HCT116 (cell line): ENCODE measurements at regions not wholly inside any gene's neighbourhood (a gene's known extent, or its start where the extent isn't known, plus 50 kb on each side); places are given as distances from the start of the nearest gene placed in this dataset.

Source experiments
- ATAC-seq: fragments of 200-7000 bp; cut with Tn5 transposase; 2 replicates; pipeline ENCODE4 v1.9.1; 2020; ENCODE audit warnings: mild to moderate bottlenecking, moderate library complexity
- BruUV-seq: library from RNA; stranded (reverse); fragments of 400-500 nt; replicated peaks from 2 replicates; lab custom pipeline; 2021; lab: Mats Ljungman, UMichigan
- CTCF ChIA-PET: fragments of 300-600 bp; sonication (Branson Sonifier 250); formaldehyde crosslinking; loops from one replicate; lab custom pipeline; 2021; ENCODE audit warnings: antibody characterized with exemption; lab: Charles Lee
- POLR2A ChIA-PET: fragments of 300-600, 350-600 bp; sonication (Branson Sonifier 250); formaldehyde crosslinking; loops from one replicate; lab custom pipeline; 2021; ENCODE audit warnings: antibody characterized with exemption; lab: Charles Lee
- RAD21 ChIA-PET, 2 experiments: fragments of 300-600 bp; sonication (Branson Sonifier 250); formaldehyde crosslinking; loops; one replicate each; lab custom pipeline; 2023; ENCODE audit warnings: low total read pairs in 2 of 2; ENCODE audit not compliant: uncharacterized antibody in 2 of 2, unreplicated experiment in 2 of 2, low non-redundant PET in 1 of 2; lab: Charles Lee
- DNase-seq: peaks from one replicate; pipeline ENCODE4 v3.0.0-alpha.2; 2010; ENCODE audit warnings: low read depth, low spot score
- H2AFZ ChIP-seq: fragments of 200-600 bp; shearing (Covaris generic), sonication (generic); 2 replicates; pipeline ENCODE4 v1.6.1; 2017; ENCODE audit warnings: low read depth, mixed run types, mixed read lengths, antibody characterized with exemption, low read length; ENCODE audit not compliant: poor library complexity, severe bottlenecking
- H3K27ac ChIP-seq: 2 replicates; pipeline ENCODE4 v1.5.1; 2012; ENCODE audit warnings: low read depth, low read length
- H3K27me3 ChIP-seq: fragments of 200-600 bp; sonication (generic); 2 replicates; pipeline ENCODE4 v1.6.1; 2016; ENCODE audit warnings: mixed run types, low read length, mixed read lengths; ENCODE audit not compliant: insufficient read depth
- H3K36me3 ChIP-seq, 2 experiments: fragments of 200-500 bp in 1 of 2; fragments of 200-600 bp in 1 of 2; sonication (Bioruptor generic) in 1 of 2; sonication (generic) in 1 of 2; 2 replicates each; pipeline versions ENCODE4 v1.5.1 to v1.6.1; 2014 to 2016; ENCODE audit warnings: low read length in 2 of 2, inconsistent platforms in 1 of 2, mixed read lengths in 1 of 2, mixed run types in 1 of 2; ENCODE audit not compliant: insufficient read depth in 2 of 2, control insufficient read depth in 1 of 2
- H3K4me1 ChIP-seq, 2 experiments: fragments of 200-600 bp in 1 of 2; sonication (generic) in 1 of 2; 2 replicates each; pipeline versions ENCODE4 v1.5.1 to v1.6.1; 2012 to 2017; ENCODE audit warnings: low read length in 2 of 2, inconsistent platforms in 1 of 2, mild to moderate bottlenecking in 1 of 2, mixed read lengths in 1 of 2, mixed run types in 1 of 2, moderate library complexity in 1 of 2; ENCODE audit not compliant: insufficient read depth in 2 of 2, control insufficient read depth in 1 of 2
- H3K4me2 ChIP-seq: fragments of 200-600 bp; sonication (generic); 2 replicates; pipeline ENCODE4 v1.6.1; 2017; ENCODE audit warnings: mixed run types, low read length, mixed read lengths
- H3K4me3 ChIP-seq, 2 experiments: fragments of 200-600 bp in 1 of 2; sonication (generic) in 1 of 2; replicated peaks in 1 of 2; 2 replicates each; pipeline ENCODE4 v1.5.1; 2011 to 2016; ENCODE audit warnings: low read length in 2 of 2, control low read depth in 1 of 2, low read depth in 1 of 2, mild to moderate bottlenecking in 1 of 2, mixed read lengths in 1 of 2, mixed run types in 1 of 2
- H3K79me2 ChIP-seq: fragments of 200-600 bp; sonication (generic); 2 replicates; pipeline ENCODE4 v1.6.1; 2017; ENCODE audit warnings: mild to moderate bottlenecking, mixed run types, low read length, moderate library complexity, mixed read lengths; ENCODE audit not compliant: insufficient read depth
- H3K9ac ChIP-seq: fragments of 200-600 bp; sonication (generic); 2 replicates; pipeline ENCODE4 v1.6.1; 2016; ENCODE audit warnings: low read length, mixed read lengths
- H3K9me2 ChIP-seq: fragments of 200-600 bp; sonication (generic), shearing (Covaris generic); 2 replicates; pipeline ENCODE4 v1.6.1; 2017; ENCODE audit warnings: mixed run types, mild to moderate bottlenecking, moderate library complexity; ENCODE audit not compliant: insufficient read depth
- H3K9me3 ChIP-seq, 2 experiments: fragments of 200-500 bp in 1 of 2; fragments of 200-600 bp in 1 of 2; sonication (Bioruptor generic) in 1 of 2; sonication (generic) in 1 of 2; 2 replicates each; pipeline ENCODE4 v1.6.1; 2014 to 2017; ENCODE audit warnings: low read length in 2 of 2, mixed read lengths in 2 of 2, inconsistent platforms in 1 of 2, low read depth in 1 of 2, mild to moderate bottlenecking in 1 of 2, mixed run types in 1 of 2, moderate library complexity in 1 of 2; ENCODE audit not compliant: control insufficient read depth in 1 of 2, insufficient read depth in 1 of 2
- H4K20me1 ChIP-seq: fragments of 200-600 bp; sonication (generic), shearing (Covaris generic); 2 replicates; pipeline ENCODE4 v1.6.1; 2017; ENCODE audit warnings: mixed run types, mild to moderate bottlenecking, moderate library complexity; ENCODE audit not compliant: insufficient read depth
- ATF3 ChIP-seq: IDR thresholded peaks from 2 replicates; pipeline ENCODE4 v1.6.1; 2012
- CBX3 ChIP-seq: IDR thresholded peaks from 2 replicates; pipeline ENCODE4 v1.6.1; 2012; ENCODE audit warnings: low read depth
- EGR1 ChIP-seq: IDR thresholded peaks from 2 replicates; pipeline ENCODE4 v1.6.1; 2012; ENCODE audit warnings: low read depth
- EZH2 ChIP-seq: fragments of 200-600 bp; sonication (generic); IDR thresholded peaks from 2 replicates; pipeline ENCODE4 v1.6.1; 2017; ENCODE audit warnings: antibody characterized with exemption, mixed run types
- EZH2phosphoT487 ChIP-seq: fragments of 200-600 bp; IDR thresholded peaks from 2 replicates; pipeline ENCODE4 v1.6.1; 2018; ENCODE audit warnings: antibody characterized with exemption, borderline replicate concordance
- FOSL1 ChIP-seq: IDR thresholded peaks from 2 replicates; pipeline ENCODE4 v1.6.1; 2012; ENCODE audit warnings: low read depth
- JUND ChIP-seq: IDR thresholded peaks from 2 replicates; pipeline ENCODE4 v1.6.1; 2012
- MAX ChIP-seq: IDR thresholded peaks from 2 replicates; pipeline ENCODE4 v1.6.1; 2012
- POLR2A ChIP-seq: IDR thresholded peaks from 2 replicates; pipeline ENCODE4 v1.7.0; 2011; ENCODE audit warnings: borderline replicate concordance; ENCODE audit not compliant: insufficient read depth, insufficient read length; ENCODE audit errors: extremely low read depth
- POLR2AphosphoS5 ChIP-seq: IDR thresholded peaks from 2 replicates; pipeline ENCODE4 v1.6.1; 2011; ENCODE audit warnings: mild to moderate bottlenecking, low read depth, low read length, moderate library complexity
- SIN3A ChIP-seq: IDR thresholded peaks from 2 replicates; pipeline ENCODE4 v1.6.1; 2012; ENCODE audit warnings: low read depth
- SRF ChIP-seq: IDR thresholded peaks from 2 replicates; pipeline ENCODE4 v1.6.1; 2012; ENCODE audit warnings: low read depth
- YY1 ChIP-seq: IDR thresholded peaks from 2 replicates; pipeline ENCODE4 v1.6.1; 2011; ENCODE audit warnings: low read length, low read depth, moderate library complexity, mild to moderate bottlenecking; ENCODE audit not compliant: insufficient replicate concordance; ENCODE audit errors: extremely low read depth
- ZBTB33 ChIP-seq: IDR thresholded peaks from 2 replicates; pipeline ENCODE4 v1.6.1; 2011; ENCODE audit warnings: mild to moderate bottlenecking, low read length, moderate library complexity; ENCODE audit not compliant: insufficient replicate concordance; ENCODE audit errors: extremely low read depth
- ZFX ChIP-seq: fragments of 450-650 bp; IDR thresholded peaks from 2 replicates; pipeline ENCODE4 v1.6.1; 2017
- intact Hi-C: fragments of 100-400 bp; cut with micrococcal nuclease; formaldehyde crosslinking; loops from 2 replicates; pipeline ENCODE4 v1.10.0; 2022

- no TSS peak for BruUV-seq
- H3K36me3 ChIP-seq: no peaks in the 10 kb centered on the region
- H3K9ac ChIP-seq: no peak overlapping the region
- H3K9me2 ChIP-seq: no peaks in the 10 kb centered on the region
- intact Hi-C loops: no loop called here
- H3K27me3 ChIP-seq: peaks cover 4% of the 10 kb centered on the region; the same call in 1 of the 2 replicates
- H4K20me1 ChIP-seq: no peaks in the 10 kb centered on the region
- TF ChIP-seq FOSL1 (no peak), ZFX (no peak), EZH2phosphoT487 (no peak), JUND (no peak), SIN3A (no peak), EZH2 (no peak), SRF (no peak), EGR1 (no peak), POLR2A (no peak), ATF3 (no peak), YY1 (no peak), ZBTB33 (no peak), MAX (no peak), POLR2AphosphoS5 (no peak), CBX3 (no peak)
- no peaks in the 10 kb centered on the region for H3K4me1 ChIP-seq
- H3K9me3 ChIP-seq: no peaks in the 10 kb centered on the region
- H3K4me2 ChIP-seq: no peak overlapping the region
- no peak overlapping the region for H2AFZ ChIP-seq
- H3K27ac ChIP-seq: no peak overlapping the region
- DNase-seq (no peak), ATAC-seq (no peak)
- ChIA-PET POLR2A (no interaction called here), RAD21 (no interaction called here), CTCF (no interaction called here)
- no peaks in the 10 kb centered on the region for H3K79me2 ChIP-seq
- H3K4me3 ChIP-seq: no peak overlapping the region
These were observed 50.1 kb upstream of the PDE4D start for GRCh38 chr5:59943452-59944113.
